GM21619 (cell line): ENCODE measurements at regions not wholly inside any gene's neighbourhood (a gene's known extent, or its start where the extent isn't known, plus 50 kb on each side); places are given as distances from the start of the nearest gene placed in this dataset.

Experiments used
- ATAC-seq: cut with Tn5 transposase; IDR thresholded peaks from one replicate; pipeline ENCODE4 v1.9.1; 2021; ENCODE audit not compliant: unreplicated experiment

GRCh38 chr18:57991552-57991951 is 52.5 kb upstream of the NEDD4L start:
- ATAC-seq = no peak

- ATAC-seq = no peak
These were observed 54.5 kb upstream of the NEDD4L start for GRCh38 chr18:57989536-57989935.

DNA sequence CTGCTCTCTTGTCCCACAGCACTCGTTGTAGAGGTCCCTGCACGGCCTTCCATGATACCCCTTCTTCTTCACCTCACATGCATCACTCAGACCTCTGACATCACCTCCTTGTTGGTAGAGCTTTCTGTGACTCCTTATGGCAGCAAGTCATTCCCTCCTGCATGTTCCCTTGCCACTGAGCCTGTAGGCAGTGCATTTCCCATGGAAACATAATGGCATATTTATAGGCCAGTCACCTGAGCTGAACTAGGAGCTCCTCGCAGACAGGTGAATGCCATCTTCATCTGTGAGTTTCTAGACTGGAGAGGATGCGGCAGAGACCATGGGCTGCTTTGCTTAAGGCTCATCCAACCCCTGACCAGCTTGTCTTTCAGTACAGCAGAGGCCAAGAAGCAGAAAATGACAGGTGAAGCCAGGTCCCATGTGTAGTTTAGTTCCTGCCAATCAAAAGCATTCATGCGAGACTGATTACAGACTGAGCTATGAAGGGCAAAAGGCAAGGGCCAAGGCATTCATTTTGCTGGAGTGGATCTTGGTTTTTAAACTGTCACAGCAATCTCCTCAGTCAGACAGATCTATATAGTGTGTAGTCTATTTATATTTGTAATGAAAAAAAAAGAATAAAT is 59.4 kb upstream of the NEDD4L start:
- no peak for ATAC-seq

GRCh38 chr18:57983965-57984364 is 60.1 kb upstream of the NEDD4L start:
- no peak for ATAC-seq

DNA sequence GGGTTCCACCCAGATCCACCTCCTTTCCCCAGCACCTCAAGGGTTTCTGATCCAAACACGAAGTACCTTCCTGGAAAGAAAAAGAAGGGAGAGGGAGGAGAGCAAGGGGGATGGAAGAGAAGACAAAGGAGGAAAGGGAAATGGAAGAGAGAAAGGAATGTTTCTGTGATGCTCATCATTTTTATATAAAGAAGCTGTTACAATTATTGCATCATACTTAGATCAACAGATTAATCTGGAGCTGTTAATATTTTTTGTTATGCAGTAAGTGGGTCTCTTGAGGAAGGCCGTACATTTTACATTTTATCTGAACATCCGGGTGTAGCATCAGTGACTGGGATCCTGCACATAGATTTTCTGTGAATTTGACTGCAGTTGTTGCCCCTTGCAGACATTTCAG is 60.6 kb upstream of the NEDD4L start:
- ATAC-seq = no peak

GRCh38 chr18:57982372-57983021 is 61.5 kb upstream of the NEDD4L start:
- ATAC-seq = no peak

GRCh38 chr18:57981308-57982028 is 62.6 kb upstream of the NEDD4L start:
- no peak for ATAC-seq

DNA sequence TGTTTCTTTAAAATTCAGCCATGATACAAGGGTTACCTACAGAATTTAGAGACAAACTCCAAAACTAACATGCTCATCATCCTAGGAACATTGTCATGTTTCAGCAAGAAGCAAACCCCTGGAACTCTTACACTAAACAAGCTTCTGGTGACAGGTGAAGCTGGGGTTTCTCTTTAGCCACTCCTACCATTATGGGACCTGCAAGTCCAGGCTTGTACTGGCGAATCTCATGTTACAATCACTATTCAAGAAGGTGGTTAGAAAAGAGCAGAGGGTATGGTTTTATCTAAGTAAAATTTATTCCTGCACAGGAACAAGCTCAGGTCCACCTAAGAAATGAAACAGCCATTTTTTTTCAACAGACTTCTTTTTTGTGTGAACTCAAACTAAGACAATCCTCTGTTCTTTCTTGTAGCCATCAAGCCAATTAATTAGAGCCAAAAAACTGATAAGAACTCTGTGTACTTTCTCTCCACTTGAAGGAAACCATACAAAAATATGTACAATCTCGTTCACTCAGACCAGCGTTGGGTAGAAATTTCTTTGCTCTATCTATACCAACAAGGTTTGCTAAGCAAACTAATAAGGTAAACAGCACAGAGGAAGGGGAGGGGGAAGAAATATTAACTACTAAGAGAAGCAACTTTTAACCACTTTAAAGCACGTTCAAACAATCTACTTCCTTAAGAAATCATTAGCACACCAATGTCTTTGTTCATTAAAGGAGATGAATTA is 63.3 kb upstream of the NEDD4L start:
- ATAC-seq = no peak

DNA sequence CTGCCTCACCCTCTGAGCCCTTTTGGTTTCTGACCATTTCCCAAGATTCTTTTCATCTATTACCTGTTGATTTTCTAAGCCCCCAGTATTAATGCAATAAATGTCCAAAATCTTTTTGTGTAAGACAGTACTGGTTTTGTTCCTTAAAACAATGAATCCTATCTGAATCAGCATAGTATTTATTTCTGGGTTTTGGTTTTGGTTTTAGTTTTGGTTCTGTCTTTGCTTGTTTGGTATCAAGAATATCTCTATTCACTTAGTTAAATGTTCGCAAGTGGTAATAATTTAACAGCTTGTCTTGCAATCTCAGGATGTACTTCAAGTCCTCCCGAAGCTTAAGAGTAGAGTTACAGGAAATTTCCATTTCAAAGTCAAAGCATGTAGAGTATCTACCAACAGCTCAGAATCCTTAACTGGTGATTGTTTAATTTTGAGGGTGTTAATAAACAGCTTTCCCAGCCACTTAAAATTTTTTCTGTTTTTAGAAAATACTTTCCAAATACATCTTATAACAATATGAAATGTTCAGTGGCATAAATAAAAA is 67.7 kb upstream of the NEDD4L start:
- no peak for ATAC-seq

GRCh38 chr18:57975805-57976204 is 68.2 kb upstream of the NEDD4L start:
- ATAC-seq = no peak

- no peak for ATAC-seq
These were observed 69.3 kb upstream of the NEDD4L start for GRCh38 chr18:57974585-57975265.

GRCh38 chr18:57973889-57974288 is 70.1 kb upstream of the NEDD4L start:
- no peak for ATAC-seq

DNA sequence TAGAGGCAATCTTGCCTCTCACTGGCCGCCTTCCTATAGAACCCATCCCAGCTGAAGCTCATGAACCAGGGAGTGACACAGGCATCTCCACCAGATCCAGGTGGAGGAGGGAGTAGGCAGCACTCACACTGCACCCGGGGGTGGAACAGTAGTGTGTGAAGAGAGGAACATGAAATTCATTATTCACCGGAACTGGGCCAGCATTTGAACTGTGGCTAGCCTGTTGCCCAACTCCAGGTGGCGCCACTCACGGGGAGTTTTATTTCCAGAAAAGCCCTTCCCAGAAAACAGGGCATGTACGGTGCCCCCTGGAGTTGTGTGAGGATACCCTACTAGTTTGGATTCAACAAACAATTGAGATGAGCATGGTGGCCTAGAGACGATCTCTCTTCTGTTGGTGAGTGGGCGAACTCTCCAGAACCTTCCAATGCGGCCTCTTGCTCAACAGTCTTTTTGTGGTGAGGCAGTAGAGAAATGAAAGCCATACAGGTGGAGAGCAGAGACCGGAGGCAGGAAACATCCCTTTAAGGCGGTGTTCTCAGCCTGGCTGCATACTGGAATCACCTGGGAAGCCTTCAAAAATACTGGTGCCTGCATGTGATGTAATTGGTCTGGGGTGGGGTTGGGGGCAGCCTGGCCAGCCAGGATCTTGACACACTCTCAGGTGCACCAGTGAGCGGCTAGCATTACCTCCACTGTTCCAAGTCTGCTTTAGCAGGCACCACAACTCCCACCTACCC is 73.5 kb upstream of the NEDD4L start:
- ATAC-seq = no peak

GRCh38 chr18:57969824-57970223 is 74.2 kb upstream of the NEDD4L start:
- ATAC-seq = no peak

- ATAC-seq = no peak
These were observed 78.8 kb upstream of the NEDD4L start for GRCh38 chr18:57965246-57965645.

DNA sequence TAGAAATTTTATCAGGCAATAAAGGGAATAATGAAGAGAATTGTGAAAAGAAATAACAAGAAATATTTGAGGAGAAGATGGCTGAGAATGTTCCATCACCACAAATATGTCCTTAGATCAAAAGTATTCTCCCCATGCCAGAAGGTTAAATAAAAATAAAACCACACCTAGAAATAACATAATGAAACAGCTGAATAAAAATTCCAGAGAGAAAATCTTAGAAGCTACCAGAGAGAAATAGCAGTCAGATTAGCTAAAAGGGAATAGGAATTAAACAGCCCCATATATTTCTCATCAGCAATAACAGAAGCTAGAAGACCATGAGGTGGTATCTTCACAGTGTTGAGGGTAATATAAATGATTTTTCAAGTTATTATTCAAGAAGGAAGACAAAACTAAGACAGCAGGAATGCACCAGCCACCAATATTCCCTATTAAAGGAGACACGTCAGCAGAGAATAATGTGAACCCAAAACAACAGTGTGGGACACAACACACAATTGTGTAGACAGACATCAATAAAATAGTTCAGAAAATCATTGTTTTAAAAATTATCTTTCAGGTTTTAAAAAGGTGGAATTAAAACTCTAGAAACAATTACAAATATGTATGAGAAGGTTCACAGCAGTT is 82.0 kb upstream of the NEDD4L start:
- ATAC-seq = no peak

DNA sequence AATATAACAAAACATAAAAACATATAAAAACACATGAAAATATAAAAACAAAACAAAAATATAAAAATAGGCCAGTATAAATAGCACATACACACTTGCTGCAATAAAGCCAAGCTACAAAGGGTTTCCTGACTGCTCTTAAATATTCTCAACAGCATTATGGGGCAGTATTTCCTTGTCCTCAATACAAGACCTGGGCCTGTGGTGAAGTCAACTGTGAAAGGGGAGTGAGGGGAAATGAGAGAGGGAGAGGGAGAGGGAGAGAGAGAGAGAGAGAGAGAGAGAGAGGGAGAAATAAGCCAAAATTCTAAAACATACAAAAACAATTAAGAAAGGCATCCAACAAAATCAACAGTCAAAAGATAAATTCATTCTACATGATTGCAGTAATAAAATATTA is 82.6 kb upstream of the NEDD4L start:
- no peak for ATAC-seq

DNA sequence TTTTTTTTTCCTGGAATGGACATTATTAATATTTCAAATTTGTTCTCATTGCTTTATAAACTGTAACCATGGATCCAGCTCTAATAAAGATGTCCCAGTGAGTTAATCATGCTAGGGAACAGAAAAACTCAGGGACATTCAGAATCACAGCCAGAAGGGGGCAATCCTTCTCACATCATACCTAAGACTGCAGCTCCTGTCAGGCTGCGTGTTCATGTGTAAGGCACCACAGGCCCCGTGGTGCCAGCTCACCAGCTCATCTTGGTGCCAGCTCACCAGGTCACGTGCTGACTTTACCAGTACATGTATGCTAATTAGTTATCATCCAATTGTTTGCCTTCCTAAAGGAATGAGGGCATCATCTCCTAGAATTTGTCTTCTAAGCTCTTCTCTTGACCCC is 84.7 kb upstream of the NEDD4L start:
- ATAC-seq = no peak

- ATAC-seq = no peak
These were observed 86.8 kb upstream of the NEDD4L start for GRCh38 chr18:57957210-57957609.

- ATAC-seq = no peak
These were observed 87.5 kb upstream of the NEDD4L start for GRCh38 chr18:57956491-57956890.
